ENCODE measurements at regions not wholly inside any gene's neighbourhood (a gene's known extent, or its start where the extent isn't known, plus 50 kb on each side); places are given as distances from the start of the nearest gene placed in this dataset.

GRCh38 chr2:11077411-11077810 is 77.9 kb upstream of the SLC66A3 start:
- Histone ChIP-seq H3K79me2 (ENCODE audit: insufficient read depth) (no peaks in the 10 kb centered on the region), H3K4me1 (ENCODE audit: control insufficient read depth in 1 of 2, insufficient read depth in 2 of 2, low read depth in 1 of 2, low read length in 1 of 2) (no peaks in the 10 kb centered on the region), H3K27me3 (ENCODE audit: insufficient read depth) (no peaks in the 10 kb centered on the region), H3K9me3 (no peaks in the 10 kb centered on the region), H3K27ac (ENCODE audit: low read depth in 2 of 2, low read length in 1 of 2) (no peak overlapping the region), H3K36me3 (replicated peaks in 1 of 2; ENCODE audit: control insufficient read depth in 1 of 2, insufficient read depth in 2 of 2, low read length in 1 of 2) (no peaks in the 10 kb centered on the region), H4K20me1 (ENCODE audit: insufficient read depth) (no peaks in the 10 kb centered on the region), H3K4me2 (no peak overlapping the region), H3K4me3 (ENCODE audit: low read depth in 2 of 2, low read length in 1 of 2) (no peak overlapping the region), H3K9me2 (no peaks in the 10 kb centered on the region), H3K9ac (no peak overlapping the region), H2AFZ (ENCODE audit: low read depth) (no peak overlapping the region), H3F3A (replicated peaks; ENCODE audit: insufficient read depth) (no peaks in the 10 kb centered on the region)
- ChIA-PET POLR2A (no interaction called here), CTCF (no interaction called here)
- no peak for DNase-seq
- no peak for TF ChIP-seq MAX (IDR thresholded peaks at IDR 0.05; ENCODE audit: low read depth)
- WGBS (ENCODE audit: low lambda C conversion rate): 53% methylated on average over 3 of the region's 3 CpGs

GRCh38 chr2:11079136-11079824 is 76.0 kb upstream of the SLC66A3 start:
- Histone ChIP-seq H3K36me3 (replicated peaks in 1 of 2; ENCODE audit: control insufficient read depth in 1 of 2, insufficient read depth in 2 of 2, low read length in 1 of 2) (no peaks in the 10 kb centered on the region), H3K4me3 (ENCODE audit: low read depth in 2 of 2, low read length in 1 of 2) (no peak overlapping the region), H3K27ac (ENCODE audit: low read depth in 2 of 2, low read length in 1 of 2) (no peak overlapping the region), H3K4me2 (no peak overlapping the region), H3F3A (replicated peaks; ENCODE audit: insufficient read depth) (no peaks in the 10 kb centered on the region), H3K27me3 (ENCODE audit: insufficient read depth) (no peaks in the 10 kb centered on the region), H3K9me2 (no peaks in the 10 kb centered on the region), H3K9me3 (no peaks in the 10 kb centered on the region), H3K9ac (no peak overlapping the region), H3K79me2 (ENCODE audit: insufficient read depth) (no peaks in the 10 kb centered on the region), H2AFZ (ENCODE audit: low read depth) (no peak overlapping the region), H3K4me1 (ENCODE audit: control insufficient read depth in 1 of 2, insufficient read depth in 2 of 2, low read depth in 1 of 2, low read length in 1 of 2) (no peaks in the 10 kb centered on the region), H4K20me1 (ENCODE audit: insufficient read depth) (no peaks in the 10 kb centered on the region)
- WGBS (ENCODE audit: low lambda C conversion rate): 68% methylated on average over 8 of the region's 8 CpGs
- no peak for DNase-seq
- POLR2A ChIA-PET: no interaction called here
- TF ChIP-seq NFIC (IDR thresholded peaks at IDR 0.05; ENCODE audit: borderline replicate concordance) (no peak), POLR2AphosphoS5 (IDR thresholded peaks at IDR 0.05; ENCODE audit: low read depth, low read length) (no peak), MEF2A (IDR thresholded peaks at IDR 0.05; ENCODE audit: borderline replicate concordance, low read depth) (no peak), GABPA (IDR thresholded peaks at IDR 0.05; ENCODE audit: low read depth) (no peak), TCF12 (IDR thresholded peaks at IDR 0.05) (no peak), FOXM1 (IDR thresholded peaks at IDR 0.05; ENCODE audit: low read depth) (no peak), USF2 (IDR thresholded peaks at IDR 0.05; ENCODE audit: borderline replicate concordance, low read depth, low read length) (no peak), JUND (IDR thresholded peaks at IDR 0.05) (no peak), GATA2 (CRISPR knock-in tag; IDR thresholded peaks at IDR 0.05) (no peak), MAX (IDR thresholded peaks at IDR 0.05; ENCODE audit: low read depth) (no peak), RAD21 (IDR thresholded peaks at IDR 0.05; ENCODE audit: low read length) (no peak), CTCF (IDR thresholded peaks at IDR 0.05) (no peak), IRF3 (IDR thresholded peaks at IDR 0.05; ENCODE audit: low read depth, low read length) (no peak), REST (IDR thresholded peaks at IDR 0.05; ENCODE audit: low read depth, low read length) (no peak)
- CTCF ChIA-PET: interaction anchor here (1.3 to 1.4 kb wide), 2 partner anchors 9 to 45 kb away, joined by 4 read pairs; no protein-coding TSS in a partner anchor

Data from SK-N-SH (cell line).